Panc1 (cell line): ENCODE measurements at regions not wholly inside any gene's neighbourhood (a gene's known extent, or its start where the extent isn't known, plus 50 kb on each side); places are given as distances from the start of the nearest gene placed in this dataset.
"Not testable (repeated sequence)": the region's sequence is repeated elsewhere in the genome, so short reads cannot be mapped to it uniquely, and the experiment has no call there.

ENCODE experiments used
- ATAC-seq: fragments of 200-7000 bp; cut with Tn5 transposase; 2 replicates; pipeline ENCODE4 v1.9.1; 2020; ENCODE audit warnings: mild to moderate bottlenecking, moderate library complexity
- BruUV-seq: library from RNA; stranded (reverse); fragments of 400-500 nt; replicated peaks from 2 replicates; lab custom pipeline; 2021; lab: Mats Ljungman, UMichigan
- CTCF ChIA-PET: fragments of 300-600 bp; sonication (Branson Sonifier 250); formaldehyde crosslinking; loops from one replicate; lab custom pipeline; 2022; ENCODE audit warnings: antibody characterized with exemption; lab: Charles Lee
- POLR2A ChIA-PET: fragments of 300-600 bp; sonication (Branson Sonifier 250); formaldehyde crosslinking; loops from one replicate; lab custom pipeline; 2022; ENCODE audit warnings: antibody characterized with exemption; lab: Charles Lee
- DNase-seq: peaks from one replicate; pipeline ENCODE4 v3.0.0-alpha.2; 2010; ENCODE audit warnings: low read depth, low spot score
- H3K27ac ChIP-seq: 2 replicates; pipeline ENCODE4 v1.5.1; 2011; ENCODE audit warnings: mild to moderate bottlenecking, low read length, inconsistent platforms
- H3K27me3 ChIP-seq: fragments of 200-500 bp; sonication (Bioruptor generic); 2 replicates; pipeline ENCODE4 v1.6.0; 2014; ENCODE audit warnings: low read length, inconsistent platforms; ENCODE audit not compliant: control insufficient read depth, insufficient read depth
- H3K36me3 ChIP-seq: fragments of 200-500 bp; sonication (Bioruptor generic); 2 replicates; pipeline ENCODE4 v1.5.1; 2014; ENCODE audit warnings: inconsistent platforms, mild to moderate bottlenecking, low read length, moderate library complexity; ENCODE audit not compliant: control insufficient read depth, insufficient read depth
- H3K4me1 ChIP-seq: 2 replicates; pipeline ENCODE4 v1.5.1; 2011; ENCODE audit warnings: inconsistent platforms, mild to moderate bottlenecking, low read length, moderate library complexity; ENCODE audit not compliant: control insufficient read depth, insufficient read depth
- H3K4me3 ChIP-seq, 2 experiments: 2 replicates each; pipeline ENCODE4 v1.5.1; 2011 to 2012; ENCODE audit warnings: low read depth in 2 of 2, low read length in 2 of 2, mild to moderate bottlenecking in 2 of 2, inconsistent platforms in 1 of 2, moderate library complexity in 1 of 2
- H3K9me3 ChIP-seq: fragments of 200-500 bp; sonication (Bioruptor generic); 2 replicates; pipeline ENCODE4 v1.5.1; 2014; ENCODE audit warnings: low read depth, mild to moderate bottlenecking, inconsistent platforms, low read length, moderate library complexity; ENCODE audit not compliant: control insufficient read depth, insufficient read depth
- CTCF ChIP-seq: fragments of 450-650 bp; IDR thresholded peaks from 2 replicates; pipeline ENCODE4 v1.5.1; 2017; ENCODE audit warnings: mild to moderate bottlenecking
- POLR2AphosphoS5 ChIP-seq: IDR thresholded peaks from 2 replicates; pipeline ENCODE4 v1.6.1; 2012; ENCODE audit warnings: mild to moderate bottlenecking, low read depth, low read length, moderate library complexity
- SIN3A ChIP-seq: IDR thresholded peaks from 2 replicates; pipeline ENCODE4 v1.6.1; 2012; ENCODE audit warnings: low read depth, mild to moderate bottlenecking, low read length, moderate library complexity, borderline replicate concordance; ENCODE audit not compliant: insufficient read depth
- TCF7L2 ChIP-seq: IDR thresholded peaks from 2 replicates; pipeline ENCODE4 v1.6.1; 2011; ENCODE audit warnings: mild to moderate bottlenecking, low read depth, low read length, inconsistent platforms
- in situ Hi-C: cut with HindIII; loops from 2 replicates; pipeline ENCODE4 v1.10.0; 2016; ENCODE audit warnings: low sequenced_read_pairs, low pct_unique_long_range_greater_than_20kb
- intact Hi-C: fragments of 100-400 bp; cut with micrococcal nuclease; formaldehyde crosslinking; loops from one replicate; pipeline ENCODE4 v1.10.0; 2022; ENCODE audit not compliant: unreplicated experiment
- TF ChIP-seq, protein P1 (sequence below), 2 experiments: IDR thresholded peaks; 2 replicates each; pipeline ENCODE4 v1.6.1; 2011 to 2012; ENCODE audit warnings: low read depth in 2 of 2, control low read depth in 1 of 2, low read length in 1 of 2, mild to moderate bottlenecking in 1 of 2, moderate library complexity in 1 of 2; ENCODE audit not compliant: insufficient read depth in 1 of 2

DNA sequence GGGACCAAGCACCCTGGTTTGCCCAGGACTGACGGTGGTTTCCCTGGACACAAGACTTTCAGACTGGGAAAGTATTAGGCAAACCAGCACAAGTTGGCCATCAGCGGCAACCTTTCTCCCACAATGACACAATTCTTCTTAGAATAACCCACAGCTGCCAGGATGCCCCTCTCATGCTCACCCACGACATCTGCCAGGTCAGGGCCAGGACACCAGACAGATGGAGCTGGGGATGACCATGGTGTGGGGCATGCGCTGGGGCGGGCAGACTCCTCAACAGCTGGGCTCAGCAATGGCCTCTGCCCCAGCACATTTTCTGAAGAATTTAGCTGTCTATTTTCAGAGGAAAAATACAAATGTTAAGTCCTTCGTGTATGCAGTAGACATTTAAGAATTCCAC lies 226.4 kb downstream of the FNDC1 start:
- H3K4me3 ChIP-seq, result no peak overlapping the region
- no TSS peak for BruUV-seq
- no peaks in the 10 kb centered on the region for H3K9me3 ChIP-seq
- intact Hi-C loops (no loop called here), in situ Hi-C loops (no loop called here)
- TF ChIP-seq, protein P1, sequence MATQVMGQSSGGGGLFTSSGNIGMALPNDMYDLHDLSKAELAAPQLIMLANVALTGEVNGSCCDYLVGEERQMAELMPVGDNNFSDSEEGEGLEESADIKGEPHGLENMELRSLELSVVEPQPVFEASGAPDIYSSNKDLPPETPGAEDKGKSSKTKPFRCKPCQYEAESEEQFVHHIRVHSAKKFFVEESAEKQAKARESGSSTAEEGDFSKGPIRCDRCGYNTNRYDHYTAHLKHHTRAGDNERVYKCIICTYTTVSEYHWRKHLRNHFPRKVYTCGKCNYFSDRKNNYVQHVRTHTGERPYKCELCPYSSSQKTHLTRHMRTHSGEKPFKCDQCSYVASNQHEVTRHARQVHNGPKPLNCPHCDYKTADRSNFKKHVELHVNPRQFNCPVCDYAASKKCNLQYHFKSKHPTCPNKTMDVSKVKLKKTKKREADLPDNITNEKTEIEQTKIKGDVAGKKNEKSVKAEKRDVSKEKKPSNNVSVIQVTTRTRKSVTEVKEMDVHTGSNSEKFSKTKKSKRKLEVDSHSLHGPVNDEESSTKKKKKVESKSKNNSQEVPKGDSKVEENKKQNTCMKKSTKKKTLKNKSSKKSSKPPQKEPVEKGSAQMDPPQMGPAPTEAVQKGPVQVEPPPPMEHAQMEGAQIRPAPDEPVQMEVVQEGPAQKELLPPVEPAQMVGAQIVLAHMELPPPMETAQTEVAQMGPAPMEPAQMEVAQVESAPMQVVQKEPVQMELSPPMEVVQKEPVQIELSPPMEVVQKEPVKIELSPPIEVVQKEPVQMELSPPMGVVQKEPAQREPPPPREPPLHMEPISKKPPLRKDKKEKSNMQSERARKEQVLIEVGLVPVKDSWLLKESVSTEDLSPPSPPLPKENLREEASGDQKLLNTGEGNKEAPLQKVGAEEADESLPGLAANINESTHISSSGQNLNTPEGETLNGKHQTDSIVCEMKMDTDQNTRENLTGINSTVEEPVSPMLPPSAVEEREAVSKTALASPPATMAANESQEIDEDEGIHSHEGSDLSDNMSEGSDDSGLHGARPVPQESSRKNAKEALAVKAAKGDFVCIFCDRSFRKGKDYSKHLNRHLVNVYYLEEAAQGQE (IDR thresholded peaks at IDR 0.05; ENCODE audit: insufficient read depth in 1 of 2, low read depth in 2 of 2, low read length in 1 of 2), result no peak
- TF ChIP-seq POLR2AphosphoS5, result no peak
- no peak overlapping the region for H3K27ac ChIP-seq
- H3K27me3 ChIP-seq, result peaks cover 3% of the 10 kb centered on the region; the same call in 1 of the 2 replicates
- H3K4me1 ChIP-seq, result no peaks in the 10 kb centered on the region
- CTCF ChIA-PET, result no interaction called here
- ATAC-seq (no peak), DNase-seq (no peak)
- POLR2A ChIA-PET, result no interaction called here
- H3K36me3 ChIP-seq, result no peaks in the 10 kb centered on the region

DNA sequence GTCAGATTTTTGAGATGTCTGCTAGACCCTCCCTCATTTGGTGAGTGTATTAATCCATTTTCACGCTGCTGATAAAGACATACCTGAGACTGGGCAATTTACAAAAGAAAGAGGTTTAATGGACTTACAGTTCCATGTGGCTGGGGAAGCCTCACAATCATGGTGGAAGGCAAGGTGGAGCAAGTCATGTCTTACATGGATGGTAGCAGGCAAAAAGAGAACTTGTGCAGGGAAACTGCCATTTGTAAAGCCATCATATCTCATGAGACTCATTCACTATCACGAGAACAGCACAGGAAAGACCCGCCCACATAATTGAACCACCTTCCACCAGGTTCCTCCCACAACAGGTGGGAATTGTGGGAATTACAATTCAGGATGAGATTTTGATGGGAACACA lies 223.5 kb downstream of the FNDC1 start:
- H3K4me1 ChIP-seq, POLR2A ChIA-PET, CTCF ChIA-PET, DNase-seq, H3K36me3 ChIP-seq, H3K27ac ChIP-seq, ATAC-seq, H3K27me3 ChIP-seq, H3K9me3 ChIP-seq, in situ Hi-C loops, intact Hi-C loops, BruUV-seq, H3K4me3 ChIP-seq: not testable (repeated sequence)

GRCh38 chr6:159390381-159390780 lies 221.2 kb downstream of the FNDC1 start:
- peaks cover 9% of the 10 kb centered on the region for H3K27me3 ChIP-seq
- no TSS peak for BruUV-seq
- H3K4me1 ChIP-seq, result no peaks in the 10 kb centered on the region
- DNase-seq (no peak), ATAC-seq (no peak)
- H3K36me3 ChIP-seq, result no peaks in the 10 kb centered on the region
- in situ Hi-C loops (no loop called here), intact Hi-C loops (no loop called here)
- ChIA-PET CTCF (no interaction called here), POLR2A (no interaction called here)
- no peak overlapping the region for H3K4me3 ChIP-seq
- no peaks in the 10 kb centered on the region for H3K9me3 ChIP-seq
- TF ChIP-seq, protein P1 (IDR thresholded peaks at IDR 0.05; ENCODE audit: insufficient read depth in 1 of 2, low read depth in 2 of 2, low read length in 1 of 2), result no peak
- TF ChIP-seq TCF7L2, result no peak
- TF ChIP-seq POLR2AphosphoS5, result no peak
- TF ChIP-seq CTCF, result no peak
- TF ChIP-seq SIN3A, result no peak
- no peak overlapping the region for H3K27ac ChIP-seq
